ENCODE measurements at regions not wholly inside any gene's neighbourhood (a gene's known extent, or its start where the extent isn't known, plus 50 kb on each side); places are given as distances from the start of the nearest gene placed in this dataset.

DNA sequence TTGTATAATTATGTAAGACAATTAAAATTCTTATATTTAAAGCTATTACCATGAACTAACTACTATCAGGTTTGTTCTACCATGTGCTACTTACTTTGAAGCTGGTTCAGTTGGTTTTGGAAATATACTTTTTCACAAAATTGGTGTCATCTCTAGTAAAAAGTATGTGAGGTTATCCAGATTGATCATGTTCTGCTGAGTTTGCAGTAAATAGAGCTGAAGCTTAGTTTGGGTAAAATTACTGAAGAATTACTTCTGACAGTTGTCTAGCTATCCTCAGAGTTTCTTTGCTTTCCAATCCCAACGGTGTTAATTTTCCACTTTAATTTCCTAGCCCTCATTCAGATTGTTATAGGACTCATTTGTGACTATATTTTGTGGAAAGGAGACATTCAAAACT lies 184.2 kb downstream of the FAT4 start:
- H3K4me3 ChIP-seq = no peak overlapping the region
- H4K20me1 ChIP-seq = no peaks in the 10 kb centered on the region
- H3K9me3 ChIP-seq = no peaks in the 10 kb centered on the region
- no peaks in the 10 kb centered on the region for H3K4me1 ChIP-seq
- H3K36me3 ChIP-seq = no peaks in the 10 kb centered on the region
- no peaks in the 10 kb centered on the region for H3K27me3 ChIP-seq
- H3K27ac ChIP-seq = no peak overlapping the region
- no peak for TF ChIP-seq Cebpa-rat (IDR thresholded peaks at IDR 0.05)
- no peak overlapping the region for H3K9ac ChIP-seq
- no peak overlapping the region for H3K4me2 ChIP-seq

- no peak overlapping the region for H3K27ac ChIP-seq
Measured at GRCh38 chr4:125501090-125501489, 186.3 kb downstream of the FAT4 start.

DNA sequence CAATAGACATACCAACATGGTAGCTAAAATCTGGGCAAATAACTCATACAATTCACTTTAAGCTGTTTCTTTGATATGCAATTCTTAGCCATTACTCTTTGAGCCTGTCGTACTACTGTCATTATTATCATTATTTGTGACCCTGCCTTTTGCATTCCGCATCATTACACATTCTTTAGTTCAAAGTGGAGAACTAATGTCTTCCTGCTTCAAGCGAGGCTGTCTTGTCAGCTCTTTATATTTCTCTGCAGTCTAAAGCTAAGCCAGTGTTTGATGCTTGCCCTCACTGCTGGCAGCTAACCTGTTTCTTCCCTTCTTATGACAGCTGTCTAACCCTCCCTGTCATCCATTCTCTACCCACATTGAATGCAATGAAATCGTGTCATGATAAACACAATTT lies 186.8 kb downstream of the FAT4 start:
- Histone ChIP-seq H3K27me3 (no peaks in the 10 kb centered on the region), H3K9ac (no peak overlapping the region), H3K27ac (no peak overlapping the region), H3K36me3 (no peaks in the 10 kb centered on the region), H4K20me1 (no peaks in the 10 kb centered on the region), H3K9me3 (no peaks in the 10 kb centered on the region), H3K4me2 (no peak overlapping the region), H3K4me1 (no peaks in the 10 kb centered on the region), H3K4me3 (no peak overlapping the region)
- no peak for TF ChIP-seq Cebpa-rat (IDR thresholded peaks at IDR 0.05)

More at GRCh38 chr4:125501090-125501489, 186.3 kb downstream of the FAT4 start:
- H3K27me3 ChIP-seq = no peaks in the 10 kb centered on the region
- no peaks in the 10 kb centered on the region for H3K9me3 ChIP-seq
- no peak overlapping the region for H3K4me2 ChIP-seq
- H4K20me1 ChIP-seq = no peaks in the 10 kb centered on the region
- H3K9ac ChIP-seq = no peak overlapping the region
- no peak for TF ChIP-seq Cebpa-rat (IDR thresholded peaks at IDR 0.05)
- no peaks in the 10 kb centered on the region for H3K4me1 ChIP-seq
- no peak overlapping the region for H3K4me3 ChIP-seq
- H3K36me3 ChIP-seq = no peaks in the 10 kb centered on the region

- Histone ChIP-seq H3K4me1 (no peaks in the 10 kb centered on the region), H3K9ac (no peak overlapping the region), H4K20me1 (no peaks in the 10 kb centered on the region), H3K27me3 (no peaks in the 10 kb centered on the region), H3K27ac (no peak overlapping the region), H3K9me3 (no peaks in the 10 kb centered on the region), H3K36me3 (no peaks in the 10 kb centered on the region), H3K4me2 (no peak overlapping the region), H3K4me3 (no peak overlapping the region)
- no peak for TF ChIP-seq Cebpa-rat (IDR thresholded peaks at IDR 0.05)
Measured at GRCh38 chr4:125505621-125506020, 190.9 kb downstream of the FAT4 start.

- no peaks in the 10 kb centered on the region for H3K4me1 ChIP-seq
- no peaks in the 10 kb centered on the region for H3K27me3 ChIP-seq
- no peak overlapping the region for H3K4me3 ChIP-seq
- H4K20me1 ChIP-seq = no peaks in the 10 kb centered on the region
- TF ChIP-seq Cebpa-rat (IDR thresholded peaks at IDR 0.05) = no peak
- H3K9me3 ChIP-seq = no peaks in the 10 kb centered on the region
- no peaks in the 10 kb centered on the region for H3K36me3 ChIP-seq
- H3K4me2 ChIP-seq = no peak overlapping the region
- H3K9ac ChIP-seq = no peak overlapping the region
- H3K27ac ChIP-seq = no peak overlapping the region
Measured at GRCh38 chr4:125507141-125507540, 192.4 kb downstream of the FAT4 start.

DNA sequence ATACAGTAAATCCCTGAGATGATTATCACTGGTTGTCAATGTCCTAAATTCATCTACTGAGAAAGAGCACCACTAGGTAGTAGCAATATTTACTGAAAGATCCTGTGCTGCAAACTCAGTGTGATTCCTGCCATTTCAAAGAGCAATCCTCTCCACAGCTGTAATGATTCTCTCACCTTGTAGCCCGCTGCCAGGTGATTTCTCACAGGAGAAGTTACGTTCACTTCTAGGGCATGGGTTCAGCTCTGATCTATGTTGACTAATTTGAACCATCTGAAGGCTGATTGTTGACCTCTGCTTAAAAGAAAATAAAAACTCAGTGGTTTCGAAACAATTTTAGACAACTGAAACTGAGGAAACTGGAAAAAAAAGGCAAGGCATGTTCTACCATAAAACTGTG lies 197.0 kb downstream of the FAT4 start:
- Histone ChIP-seq H3K9me3 (peaks cover 5% of the 10 kb centered on the region; the same call in 1 of the 2 replicates), H3K27ac (no peak overlapping the region), H3K4me3 (no peak overlapping the region), H3K27me3 (no peaks in the 10 kb centered on the region), H3K4me2 (no peak overlapping the region), H3K4me1 (no peaks in the 10 kb centered on the region), H3K9ac (no peak overlapping the region), H3K36me3 (no peaks in the 10 kb centered on the region), H4K20me1 (no peaks in the 10 kb centered on the region)
- no peak for TF ChIP-seq Cebpa-rat (IDR thresholded peaks at IDR 0.05)

- no peak overlapping the region for H3K4me2 ChIP-seq
- no peaks in the 10 kb centered on the region for H3K4me1 ChIP-seq
- H3K9ac ChIP-seq = no peak overlapping the region
- peaks cover 5% of the 10 kb centered on the region; the same call in 1 of the 2 replicates for H3K9me3 ChIP-seq
- no peaks in the 10 kb centered on the region for H3K36me3 ChIP-seq
- H3K27me3 ChIP-seq = no peaks in the 10 kb centered on the region
- no peak for TF ChIP-seq Cebpa-rat (IDR thresholded peaks at IDR 0.05)
- H3K4me3 ChIP-seq = no peak overlapping the region
- H3K27ac ChIP-seq = no peak overlapping the region
- H4K20me1 ChIP-seq = no peaks in the 10 kb centered on the region
Measured at GRCh38 chr4:125515016-125515415, 200.3 kb downstream of the FAT4 start.

- Histone ChIP-seq H3K4me1 (no peaks in the 10 kb centered on the region), H3K27ac (no peak overlapping the region), H3K36me3 (no peaks in the 10 kb centered on the region), H3K9ac (no peak overlapping the region), H3K9me3 (peaks cover 5% of the 10 kb centered on the region; the same call in 1 of the 2 replicates), H3K4me3 (no peak overlapping the region), H3K27me3 (no peaks in the 10 kb centered on the region), H3K4me2 (no peak overlapping the region), H4K20me1 (no peaks in the 10 kb centered on the region)
- TF ChIP-seq Cebpa-rat (IDR thresholded peaks at IDR 0.05) = no peak
Measured at GRCh38 chr4:125517831-125518230, 203.1 kb downstream of the FAT4 start.

- Histone ChIP-seq H3K9ac (no peak overlapping the region), H3K4me2 (no peak overlapping the region), H3K27me3 (no peaks in the 10 kb centered on the region), H3K4me1 (no peaks in the 10 kb centered on the region), H3K9me3 (peaks cover 5% of the 10 kb centered on the region; the same call in 1 of the 2 replicates), H4K20me1 (no peaks in the 10 kb centered on the region), H3K4me3 (no peak overlapping the region), H3K36me3 (no peaks in the 10 kb centered on the region), H3K27ac (no peak overlapping the region)
- no peak for TF ChIP-seq Cebpa-rat (IDR thresholded peaks at IDR 0.05)
Measured at GRCh38 chr4:125518281-125518680, 203.5 kb downstream of the FAT4 start.

GRCh38 chr4:125519371-125520146 lies 204.8 kb downstream of the FAT4 start:
- Histone ChIP-seq H3K9me3 (peaks cover 5% of the 10 kb centered on the region; the same call in 1 of the 2 replicates), H3K36me3 (no peaks in the 10 kb centered on the region), H3K4me2 (no peak overlapping the region), H3K4me1 (no peaks in the 10 kb centered on the region), H3K27me3 (no peaks in the 10 kb centered on the region), H3K4me3 (no peak overlapping the region), H3K27ac (no peak overlapping the region), H4K20me1 (no peaks in the 10 kb centered on the region), H3K9ac (no peak overlapping the region)
- no peak for TF ChIP-seq Cebpa-rat (IDR thresholded peaks at IDR 0.05)

Measured in BLaER1 (cell line).